ENCODE measurements at regions not wholly inside any gene's neighbourhood (a gene's known extent, or its start where the extent isn't known, plus 50 kb on each side); places are given as distances from the start of the nearest gene placed in this dataset.

GRCh38 chr1:244239261-244239770, 188.2 kb downstream of the ZBTB18 start:
- TF ChIP-seq EP300 (IDR thresholded peaks at IDR 0.05) (no peak), CTCF (IDR thresholded peaks at IDR 0.05) (no peak), POLR2A (IDR thresholded peaks at IDR 0.05; ENCODE audit: low read depth) (no peak)

Data from esophagus muscularis mucosa (tissue), 4 donors.